ENCODE measurements at regions not wholly inside any gene's neighbourhood (a gene's known extent, or its start where the extent isn't known, plus 50 kb on each side); places are given as distances from the start of the nearest gene placed in this dataset.

DNA sequence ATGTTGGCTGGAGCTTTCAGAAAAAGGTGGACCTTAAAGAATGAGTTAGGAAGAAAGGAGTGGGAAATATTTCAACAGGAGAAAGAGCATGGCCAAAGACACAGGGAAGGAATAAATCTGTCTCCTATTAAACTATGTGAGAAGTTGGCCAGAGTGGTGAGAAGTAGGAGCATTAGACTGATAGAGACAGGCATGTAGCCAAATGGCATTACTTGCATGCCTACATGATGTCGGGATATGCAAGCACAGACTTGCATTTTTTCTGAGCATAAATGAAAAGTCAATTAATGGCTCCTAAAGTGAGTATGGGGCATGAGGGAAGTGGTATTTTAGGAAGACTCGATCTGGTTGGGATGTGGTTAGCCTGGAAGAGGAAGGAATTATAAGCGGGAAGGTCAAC, 279.6 kb upstream of the PITX2 start:
- peak; percentile 11 for DNase-seq
- TF ChIP-seq POLR2A (IDR thresholded peaks at IDR 0.05; ENCODE audit: low read depth, low read length), result no peak
- TF ChIP-seq CEBPB (IDR thresholded peaks at IDR 0.05; ENCODE audit: low read depth, low read length), result no peak
- Histone ChIP-seq H2BK120ac (ENCODE audit: low read depth, low read length) (no peak overlapping the region), H2AK5ac (ENCODE audit: low read depth, low read length) (no peak overlapping the region), H3K23ac (ENCODE audit: low read depth, low read length) (no peak overlapping the region), H4K91ac (ENCODE audit: insufficient read depth, low read depth, low read length) (no peak overlapping the region), H3K4me3 (ENCODE audit: insufficient read depth, low read depth, low read length) (no peak overlapping the region), H2AFZ (replicated peaks; ENCODE audit: low read length, poor library complexity) (no peak overlapping the region), H3K27me3 (ENCODE audit: control insufficient read depth, insufficient read depth, low read length) (no peaks in the 10 kb centered on the region), H2BK15ac (ENCODE audit: low read depth, low read length) (no peak overlapping the region), H3K18ac (ENCODE audit: low read depth, low read length) (no peak overlapping the region), H3K36me3 (ENCODE audit: control insufficient read depth, insufficient read depth, low read length) (no peaks in the 10 kb centered on the region), H2BK20ac (ENCODE audit: low read depth, low read length) (no peak overlapping the region), H2AK9ac (replicated peaks; ENCODE audit: low read depth, low read length, poor library complexity) (no peak overlapping the region), H3K9ac (ENCODE audit: low read depth, low read length) (no peak overlapping the region), H3K79me1 (ENCODE audit: low read depth in 1 of 2, low read length in 2 of 2) (no peaks in the 10 kb centered on the region), H4K20me1 (ENCODE audit: insufficient read depth, low read length) (no peaks in the 10 kb centered on the region), H2BK5ac (ENCODE audit: low read depth, low read length, poor library complexity, severe bottlenecking) (no peak overlapping the region), H3K27ac (ENCODE audit: insufficient read depth, low read length) (no peak overlapping the region), H3K4ac (ENCODE audit: low read depth, low read length) (no peak overlapping the region), H3K9me1 (ENCODE audit: insufficient read depth, low read length) (no peaks in the 10 kb centered on the region), H3K14ac (replicated peaks; ENCODE audit: low read depth, low read length) (no peak overlapping the region), H3K56ac (ENCODE audit: extremely low read depth, insufficient read depth, low read length) (no peak overlapping the region), H3K4me1 (ENCODE audit: control insufficient read depth, insufficient read depth, low read length) (no peaks in the 10 kb centered on the region), H3K9me3 (ENCODE audit: control insufficient read depth, insufficient read depth, low read length) (no peaks in the 10 kb centered on the region), H4K5ac (ENCODE audit: low read depth, low read length) (no peak overlapping the region), H4K8ac (ENCODE audit: low read depth in 2 of 2, low read length in 2 of 2) (no peak overlapping the region), H3K4me2 (ENCODE audit: low read depth, low read length) (no peak overlapping the region)
- in situ Hi-C loops (cut with MboI; ENCODE audit: low sequenced_read_pairs) (no loop called here), dilution Hi-C loops (cut with HindIII; ENCODE audit: low sequenced_read_pairs, unreplicated experiment) (no loop called here), intact Hi-C loops (cut with micrococcal nuclease) (loop anchor here (5.0 kb wide), 1 partner anchor 130 kb away; no protein-coding TSS in a partner anchor)
- BruUV-seq (replicated peaks), result no TSS peak
- POLR2A ChIA-PET (ENCODE audit: unreplicated experiment), result no interaction called here
- WGBS, 2 experiments (ENCODE audit: extremely low coverage in 2 of 2, insufficient read length in 1 of 2), result 43% methylated on average over 1 of the region's 3 CpGs; no CpG with 5 or more reads in 1 of the 2 experiments
- CTCF ChIA-PET, result no interaction called here
- no peak for ATAC-seq (ENCODE audit: low read depth)

All from IMR-90 (cell line).